ENCODE measurements at regions not wholly inside any gene's neighbourhood (a gene's known extent, or its start where the extent isn't known, plus 50 kb on each side); places are given as distances from the start of the nearest gene placed in this dataset.

- Histone ChIP-seq H3K27ac (no peak overlapping the region), H3K4me1 (ENCODE audit: low read depth) (no peaks in the 10 kb centered on the region), H3K9me3 (ENCODE audit: low read depth) (no peaks in the 10 kb centered on the region), H3K27me3 (no peaks in the 10 kb centered on the region), H3K4me3 (no peak overlapping the region), H3K36me3 (no peaks in the 10 kb centered on the region)
- TF ChIP-seq CTCF (IDR thresholded peaks at IDR 0.05; ENCODE audit: low read depth, low read length): no peak
- no peak for DNase-seq (ENCODE audit: low read depth in 1 of 2, low spot score in 1 of 2)
Observed at GRCh38 chr13:65866138-65866537, 1364.0 kb downstream of the PCDH9 start.

GRCh38 chr13:65865206-65865605, 1364.9 kb downstream of the PCDH9 start:
- DNase-seq (ENCODE audit: low read depth in 1 of 2, low spot score in 1 of 2): no peak
- no peak for TF ChIP-seq CTCF (IDR thresholded peaks at IDR 0.05; ENCODE audit: low read depth, low read length)
- no peak overlapping the region for H3K4me3 ChIP-seq
- no peak overlapping the region for H3K27ac ChIP-seq
- no peaks in the 10 kb centered on the region for H3K9me3 ChIP-seq (ENCODE audit: low read depth)
- no peaks in the 10 kb centered on the region for H3K36me3 ChIP-seq
- no peaks in the 10 kb centered on the region for H3K4me1 ChIP-seq (ENCODE audit: low read depth)
- H3K27me3 ChIP-seq: no peaks in the 10 kb centered on the region

GRCh38 chr13:65864039-65864438, 1366.1 kb downstream of the PCDH9 start:
- Histone ChIP-seq H3K9me3 (ENCODE audit: low read depth) (no peaks in the 10 kb centered on the region), H3K27me3 (no peaks in the 10 kb centered on the region), H3K27ac (no peak overlapping the region), H3K4me3 (no peak overlapping the region), H3K4me1 (ENCODE audit: low read depth) (no peaks in the 10 kb centered on the region), H3K36me3 (no peaks in the 10 kb centered on the region)
- DNase-seq (ENCODE audit: low read depth in 1 of 2, low spot score in 1 of 2): no peak
- no peak for TF ChIP-seq CTCF (IDR thresholded peaks at IDR 0.05; ENCODE audit: low read depth, low read length)

GRCh38 chr13:65860306-65860705, 1369.8 kb downstream of the PCDH9 start:
- no peak overlapping the region for H3K27ac ChIP-seq
- no peak overlapping the region for H3K4me3 ChIP-seq
- TF ChIP-seq CTCF (IDR thresholded peaks at IDR 0.05; ENCODE audit: low read depth, low read length): no peak
- no peaks in the 10 kb centered on the region for H3K36me3 ChIP-seq
- DNase-seq (ENCODE audit: low read depth in 1 of 2, low spot score in 1 of 2): no peak
- H3K9me3 ChIP-seq (ENCODE audit: low read depth): no peaks in the 10 kb centered on the region
- no peaks in the 10 kb centered on the region for H3K4me1 ChIP-seq (ENCODE audit: low read depth)
- H3K27me3 ChIP-seq: no peaks in the 10 kb centered on the region

- Histone ChIP-seq H3K4me3 (no peak overlapping the region), H3K9me3 (ENCODE audit: low read depth) (no peaks in the 10 kb centered on the region), H3K27me3 (no peaks in the 10 kb centered on the region), H3K4me1 (ENCODE audit: low read depth) (no peaks in the 10 kb centered on the region), H3K36me3 (no peaks in the 10 kb centered on the region), H3K27ac (no peak overlapping the region)
- no peak for TF ChIP-seq CTCF (IDR thresholded peaks at IDR 0.05; ENCODE audit: low read depth, low read length)
- no peak for DNase-seq (ENCODE audit: low read depth in 1 of 2, low spot score in 1 of 2)
Observed at GRCh38 chr13:65857942-65858565, 1372.1 kb downstream of the PCDH9 start.
